Hypothalamus (tissue), 51 donors: ENCODE measurements at regions not wholly inside any gene's neighbourhood (a gene's known extent, or its start where the extent isn't known, plus 50 kb on each side); places are given as distances from the start of the nearest gene placed in this dataset.
"Not testable (repeated sequence)": the region's sequence is repeated elsewhere in the genome, so short reads cannot be mapped to it uniquely, and the experiment has no call there.

Source experiments
- DNase-seq, 51 donors: peaks; one replicate each; lab custom pipeline; 2025; lab: John Stamatoyannopoulos, UW

DNA sequence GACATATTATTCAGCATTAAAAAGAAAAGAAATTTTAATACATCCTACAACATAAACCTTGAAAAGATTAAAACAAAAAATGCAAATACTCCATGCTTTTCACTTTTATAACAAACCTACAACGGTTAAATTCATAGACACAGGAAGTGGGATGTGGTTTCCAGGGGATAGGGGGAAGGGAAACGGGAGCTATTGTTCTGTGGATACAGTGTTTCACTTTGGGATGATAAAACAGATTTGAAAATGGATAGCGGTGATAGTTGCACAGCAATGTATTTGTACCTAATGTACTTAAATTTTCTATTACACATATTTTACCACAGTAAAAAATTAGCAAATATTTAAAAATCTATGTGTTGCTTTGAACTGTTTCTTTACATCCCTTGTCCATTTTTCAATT lies 368.0 kb downstream of the CDY2B start:
- not testable (repeated sequence) for DNase-seq

DNA sequence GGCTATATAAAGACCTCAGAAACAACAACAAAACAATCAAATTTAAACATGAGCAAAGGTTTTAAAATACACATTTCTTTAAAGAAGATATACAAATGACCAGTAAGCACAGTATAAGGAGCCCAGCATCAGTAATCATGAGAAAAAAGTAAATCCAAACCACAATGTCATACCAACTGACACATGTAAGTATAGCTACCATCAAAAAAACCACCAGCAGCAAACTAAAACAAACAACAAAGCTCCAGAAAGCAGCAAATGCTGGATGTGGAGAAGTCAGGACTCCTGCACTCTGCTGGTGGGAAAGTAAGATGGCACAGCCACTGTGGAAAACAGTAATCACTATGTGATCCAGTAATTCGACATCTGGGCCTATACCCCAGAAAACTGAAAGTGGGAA lies 368.5 kb downstream of the CDY2B start:
- not testable (repeated sequence) for DNase-seq

DNA sequence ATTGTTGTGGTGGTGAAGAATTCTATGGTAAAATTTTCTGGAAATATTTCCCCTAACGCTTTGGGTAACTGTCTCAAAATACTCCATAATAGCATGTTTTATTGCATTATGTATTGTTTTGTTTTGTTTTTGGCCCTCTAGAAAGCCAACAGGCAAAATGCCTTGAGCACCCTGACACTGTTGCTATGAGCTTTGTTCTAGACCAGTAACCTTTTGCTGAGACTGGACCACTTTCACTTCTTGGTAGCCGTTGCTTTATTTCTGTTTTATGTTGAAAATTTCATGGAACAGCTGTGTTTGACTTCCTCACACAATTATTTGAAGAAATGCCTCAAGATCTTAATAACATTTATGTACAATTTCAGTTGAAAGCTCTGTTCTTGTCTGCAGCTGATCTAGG lies 374.2 kb downstream of the CDY2B start:
- not testable (repeated sequence) for DNase-seq

DNA sequence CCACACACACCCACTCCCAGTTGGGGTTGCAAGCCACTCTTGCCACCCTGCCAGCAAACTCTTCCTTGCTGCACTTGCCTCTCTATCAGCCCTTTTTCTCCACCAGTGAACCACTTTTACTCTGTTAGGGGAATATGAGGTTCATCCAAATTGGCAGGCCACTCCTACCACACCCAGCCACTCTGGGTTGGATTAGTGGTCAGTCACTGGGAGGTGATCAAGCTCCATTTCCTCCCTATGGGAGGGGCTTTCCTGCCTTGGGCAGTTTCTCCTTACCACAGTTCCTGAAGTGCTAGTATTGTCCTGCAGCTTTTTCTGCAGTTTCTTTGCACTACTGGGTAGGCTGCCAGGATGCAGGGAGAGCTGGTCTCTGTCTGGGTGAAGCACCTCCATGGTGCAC lies 395.3 kb downstream of the CDY2B start:
- not testable (repeated sequence) for DNase-seq

DNA sequence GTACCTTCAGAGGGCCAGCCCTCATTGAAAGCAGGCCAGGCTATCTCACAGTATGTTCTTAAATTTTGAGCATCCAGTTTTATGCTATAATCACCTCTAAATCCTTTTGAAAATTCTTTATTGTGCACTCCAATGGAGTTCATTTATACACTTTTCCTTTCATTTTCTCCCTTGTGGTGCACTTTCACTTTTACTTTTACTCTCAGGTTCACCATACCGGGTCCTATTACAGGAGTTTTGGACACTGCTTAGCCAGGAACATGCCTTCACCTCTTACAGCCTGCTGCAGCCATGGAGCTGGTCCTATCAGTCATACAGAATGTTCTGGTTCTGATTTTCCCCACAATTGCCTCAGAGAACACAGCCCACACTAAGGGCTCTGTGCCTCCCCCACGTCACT lies 395.9 kb downstream of the CDY2B start:
- not testable (repeated sequence) for DNase-seq

DNA sequence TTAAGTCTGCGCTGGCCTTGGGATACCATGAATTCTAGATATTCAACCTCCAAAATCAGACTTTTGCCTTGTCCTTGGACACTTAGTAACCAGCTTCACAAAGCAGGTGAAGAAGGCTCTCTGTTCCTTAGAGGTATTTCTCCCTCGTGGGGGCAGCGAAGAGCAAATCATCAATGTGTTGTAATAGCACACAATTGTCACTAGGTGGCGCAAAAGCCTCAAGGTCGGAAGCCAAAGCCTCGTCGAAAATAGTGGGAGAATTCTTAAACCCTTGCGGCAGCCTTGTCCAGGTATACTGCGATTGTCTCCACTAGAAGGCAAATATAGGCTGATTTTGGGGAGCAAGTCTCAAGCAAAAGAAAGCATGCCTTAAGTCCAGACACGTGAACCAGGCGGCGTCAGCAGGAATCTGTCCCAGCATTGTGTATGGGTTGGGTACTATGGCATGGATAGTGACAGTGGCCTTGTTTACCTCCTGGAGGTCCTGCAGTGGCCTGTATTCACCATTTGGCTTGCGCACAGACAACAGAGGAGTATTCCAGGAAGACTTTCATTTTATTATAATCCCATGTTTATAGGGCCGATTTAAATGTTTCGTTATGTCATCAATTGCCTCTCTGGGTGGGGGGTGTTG lies 398.5 kb downstream of the CDY2B start:
- DNase-seq: not testable (repeated sequence)

DNA sequence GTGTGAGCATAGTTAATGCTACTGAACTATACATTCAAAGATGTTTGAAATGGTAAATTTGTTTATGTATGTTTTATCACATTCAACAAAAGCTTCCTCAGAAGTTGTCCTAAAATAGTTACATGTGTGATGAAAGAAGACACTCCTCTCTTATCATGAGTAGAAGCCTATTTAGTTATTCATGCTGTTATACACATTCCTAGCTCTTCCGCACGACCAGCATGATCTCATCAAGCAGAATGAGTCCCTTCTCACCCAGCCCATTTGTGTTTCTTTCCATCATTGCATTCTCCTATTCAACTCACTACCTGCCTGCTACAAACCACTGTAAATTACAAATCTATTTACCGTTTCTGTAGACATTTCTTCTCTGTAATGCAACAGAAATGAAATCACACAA lies 408.0 kb downstream of the CDY2B start:
- not testable (repeated sequence) for DNase-seq

DNA sequence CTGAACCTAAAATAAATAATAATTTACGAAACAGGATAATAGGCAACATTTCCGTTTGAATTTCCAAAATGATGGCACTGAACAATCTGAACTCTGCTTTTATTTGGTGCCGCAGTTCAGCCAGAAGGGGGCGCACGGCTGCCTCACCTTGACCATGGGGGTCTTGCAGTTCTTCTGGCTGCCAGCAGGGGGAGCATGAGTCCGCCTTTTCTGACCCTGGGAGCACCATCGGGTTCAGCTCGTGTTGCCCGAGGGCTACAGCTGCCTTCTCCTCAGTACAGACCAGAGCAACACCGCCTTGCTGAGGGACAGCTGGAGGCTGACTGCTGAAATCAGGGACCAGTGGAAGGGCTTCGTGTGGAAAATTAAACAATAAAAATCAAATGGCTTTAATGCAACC lies 420.3 kb downstream of the CDY2B start:
- DNase-seq: not testable (repeated sequence)

DNA sequence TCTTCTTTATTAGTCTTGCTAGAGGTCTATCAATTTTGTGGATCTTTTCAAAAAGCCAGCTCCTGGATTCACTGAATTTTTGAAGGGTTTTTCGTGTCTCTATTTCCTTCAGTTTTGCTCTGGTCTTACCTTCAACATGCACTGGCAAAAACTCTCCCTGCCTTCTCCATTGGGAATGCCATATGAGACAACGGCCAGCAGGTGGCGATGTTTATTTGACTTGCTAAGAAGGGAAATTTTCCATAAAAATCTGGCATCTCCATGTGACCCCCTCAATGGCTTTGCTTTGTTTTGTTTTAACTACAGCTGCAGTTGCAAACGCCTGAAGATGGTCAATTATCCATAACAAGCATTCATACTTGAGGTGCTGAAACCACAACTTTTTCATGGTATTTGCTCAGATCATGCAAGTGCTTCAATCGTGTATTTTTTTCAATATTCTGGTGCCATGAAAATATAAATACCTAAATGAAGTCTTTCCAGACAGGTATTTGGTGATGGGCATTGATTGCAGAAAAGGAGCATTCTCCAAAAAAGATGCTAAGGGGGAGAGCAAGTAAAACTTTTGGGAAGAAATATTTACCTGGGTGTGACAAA lies 449.4 kb downstream of the CDY2B start:
- DNase-seq: peak in 7 of 51 donors; percentile 0

DNA sequence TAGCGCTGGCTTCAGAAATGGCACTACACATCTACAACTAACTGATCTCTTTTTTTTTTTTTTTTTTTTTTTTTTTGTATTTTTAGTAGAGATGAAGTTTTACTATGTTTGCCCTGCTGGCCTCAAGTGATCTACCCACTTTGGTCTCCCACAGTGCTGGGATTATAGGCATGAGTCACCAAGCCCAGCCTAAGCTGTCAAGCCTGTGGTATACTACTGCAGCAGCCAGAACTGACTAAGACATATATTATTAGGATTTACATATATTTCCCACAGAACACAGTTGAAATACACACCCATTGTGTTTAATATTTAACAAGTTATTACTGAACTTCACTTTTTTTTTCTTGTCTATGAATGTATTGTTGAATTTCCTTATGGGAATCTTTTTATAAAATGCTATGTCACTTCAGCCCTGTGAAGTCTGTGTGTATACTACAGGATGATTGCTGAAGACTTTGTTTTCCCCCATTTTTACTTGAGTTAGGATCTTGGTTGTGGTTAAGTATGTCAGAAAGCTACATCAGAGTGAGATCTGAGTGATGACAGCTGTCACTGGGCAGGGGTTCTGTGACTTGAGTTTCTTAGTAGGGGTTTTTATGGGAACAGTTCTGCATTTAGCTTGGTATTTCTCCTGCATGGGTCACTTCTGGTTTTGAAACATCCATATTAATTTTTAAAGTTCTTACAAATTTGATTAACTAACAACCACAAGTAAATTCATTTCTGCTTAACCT lies 481.5 kb downstream of the CDY2B start:
- DNase-seq: no peak

DNA sequence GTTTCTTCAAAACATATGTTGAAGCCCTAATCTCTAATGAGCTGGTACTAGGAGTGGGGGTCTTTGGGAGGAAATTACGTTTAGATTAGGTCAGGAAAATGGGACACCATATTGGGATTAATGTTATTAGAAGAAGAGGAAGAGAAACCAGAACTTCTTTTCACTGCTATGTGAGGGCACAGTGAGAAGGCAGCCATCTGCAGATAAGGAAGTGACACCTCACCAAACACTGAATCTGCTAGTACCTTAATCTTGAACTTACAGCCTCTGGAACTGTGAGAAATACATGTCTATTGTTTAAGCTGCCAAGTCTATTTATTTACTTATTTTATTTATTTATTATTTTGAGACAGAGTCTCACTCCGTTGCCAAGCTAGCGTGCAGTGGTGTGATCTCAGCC lies 482.4 kb downstream of the CDY2B start:
- DNase-seq: no peak

DNA sequence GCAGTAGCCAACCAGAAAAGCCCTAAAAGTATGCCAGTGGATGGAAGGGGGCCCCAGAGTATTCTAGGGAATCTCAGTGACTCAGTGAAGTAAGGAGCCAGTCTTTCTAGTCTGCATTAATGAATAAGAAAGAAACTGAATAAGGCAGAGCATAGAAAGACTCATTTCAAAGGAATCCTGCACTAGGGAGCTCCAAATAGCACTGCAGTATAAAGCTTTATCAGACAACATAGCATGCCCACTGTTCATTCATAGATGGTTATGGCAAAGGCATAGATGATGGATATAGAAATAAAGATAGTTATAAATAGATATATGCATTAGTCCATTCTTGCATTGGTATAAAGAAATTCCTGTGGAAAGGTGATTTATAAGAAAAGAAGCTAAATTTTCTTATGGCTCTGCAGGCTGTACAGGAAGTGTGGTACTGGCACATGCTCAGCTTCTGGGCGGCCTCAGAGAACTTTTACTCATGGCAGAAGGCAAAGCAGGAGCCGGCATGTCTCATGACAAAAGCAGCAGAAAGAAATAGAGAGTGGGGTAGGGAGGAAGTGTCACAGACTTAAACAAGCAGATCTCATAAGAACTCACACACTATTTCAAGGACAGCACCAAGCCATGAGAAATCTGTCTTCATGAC lies 498.5 kb downstream of the CDY2B start:
- no peak for DNase-seq

DNA sequence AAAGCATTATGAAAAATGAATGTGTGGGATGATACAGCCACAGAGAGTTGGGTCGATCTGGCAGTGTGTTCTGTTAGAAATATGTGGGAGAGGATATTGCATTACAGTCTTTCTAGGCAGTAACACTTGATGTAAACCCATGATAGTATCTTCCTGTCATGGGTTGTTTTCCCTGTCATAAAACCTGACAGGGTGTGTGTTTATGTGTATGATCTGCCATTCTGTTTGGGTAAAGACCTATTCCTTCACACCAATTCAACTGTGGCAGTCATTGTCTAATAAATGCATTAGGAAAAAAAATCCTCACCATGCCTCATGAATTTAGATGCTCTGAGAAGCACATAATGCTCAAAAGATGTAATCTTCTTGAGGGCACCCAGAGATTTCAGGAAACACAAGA lies 501.7 kb downstream of the CDY2B start:
- no peak for DNase-seq

DNA sequence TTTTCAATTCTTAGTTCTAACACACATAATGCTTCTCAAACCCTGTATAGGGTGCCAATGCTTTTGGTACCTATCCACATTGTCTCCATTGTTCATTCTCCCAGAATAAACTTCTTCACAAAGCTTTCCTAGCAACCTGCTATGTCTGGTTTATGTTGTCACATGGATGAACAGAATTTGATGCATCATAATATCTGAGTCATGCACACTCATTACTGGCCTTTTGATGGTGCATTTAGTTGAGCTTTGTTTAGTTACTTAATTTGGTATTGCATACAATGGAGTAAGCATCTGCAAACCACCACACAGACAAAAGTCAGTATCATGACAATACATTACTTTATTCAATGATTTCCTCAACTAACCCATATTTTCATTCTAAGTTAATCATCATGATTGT lies 511.6 kb downstream of the CDY2B start:
- DNase-seq: no peak

DNA sequence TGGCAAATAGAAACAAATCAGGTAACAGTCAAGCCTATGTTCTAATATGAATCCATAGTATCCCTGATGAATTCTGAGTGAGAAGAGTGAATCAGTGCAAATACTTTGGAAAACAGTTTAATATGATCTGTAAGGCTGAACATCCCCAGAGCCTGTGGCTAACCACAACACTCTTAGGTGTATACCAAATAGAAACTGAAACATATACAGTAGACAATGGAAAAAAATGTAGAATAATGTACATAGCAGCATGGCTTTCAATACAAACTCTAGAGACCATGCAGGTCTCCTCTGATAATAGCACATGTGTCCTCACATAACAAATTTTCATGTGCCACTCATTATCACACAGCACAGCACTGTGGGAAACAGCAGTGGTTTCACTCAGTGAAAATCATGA lies 513.6 kb downstream of the CDY2B start:
- no peak for DNase-seq

DNA sequence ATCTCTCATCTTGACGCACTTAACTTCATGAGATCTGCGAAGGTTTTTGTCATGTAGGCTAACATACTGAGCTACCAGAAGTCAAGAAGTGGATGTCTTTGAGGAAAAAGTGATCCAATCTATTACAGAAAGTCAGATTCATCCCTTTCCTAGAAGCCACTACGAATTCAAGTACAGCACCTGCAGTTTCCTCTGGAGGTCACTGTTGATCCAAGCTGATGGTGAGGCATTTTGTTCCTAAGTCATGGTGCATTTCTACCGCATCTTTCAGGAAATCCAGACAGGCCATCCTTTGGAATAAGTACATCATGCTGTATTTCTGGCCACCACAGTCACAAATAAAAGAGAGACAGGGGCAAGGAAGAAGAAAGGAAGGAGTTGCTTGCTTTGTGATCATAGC lies 541.0 kb downstream of the CDY2B start:
- no peak for DNase-seq

DNA sequence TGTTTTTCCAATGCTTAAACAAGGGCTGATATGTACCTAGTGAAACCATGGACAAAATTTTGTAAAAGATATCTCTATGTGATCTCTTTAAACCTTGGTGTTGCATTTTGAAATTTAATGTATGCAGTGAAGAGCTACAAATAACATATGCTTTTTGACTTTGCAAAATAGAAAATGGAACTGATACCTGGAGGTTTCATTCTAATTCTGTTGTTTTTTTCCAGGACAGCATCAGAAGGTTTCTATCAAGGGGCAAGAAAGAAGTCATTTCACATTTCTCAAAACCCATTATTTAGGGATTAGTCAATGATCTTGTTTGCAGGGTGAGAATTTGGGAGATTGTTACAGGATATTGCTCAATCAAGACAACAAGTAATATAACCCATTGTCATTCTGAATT lies 549.3 kb downstream of the CDY2B start:
- DNase-seq: no peak

DNA sequence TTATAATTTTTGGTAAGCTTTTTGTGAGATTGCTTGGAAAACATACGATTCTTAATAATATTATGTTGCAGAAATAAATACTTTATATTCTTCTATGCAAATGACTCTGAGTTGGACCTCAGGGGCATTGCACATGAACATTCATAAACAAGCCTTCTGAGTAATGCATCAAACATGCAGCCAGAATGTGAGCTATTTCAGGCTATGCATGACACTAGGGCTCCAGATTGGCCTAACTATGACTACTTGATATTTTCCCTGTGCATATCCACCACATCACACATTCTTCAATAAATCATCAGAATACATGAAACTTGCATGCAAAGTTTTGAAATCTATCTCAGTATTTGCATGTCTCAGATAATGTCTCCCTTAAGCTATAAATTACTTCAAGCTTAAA lies 560.1 kb downstream of the CDY2B start:
- DNase-seq: no peak

DNA sequence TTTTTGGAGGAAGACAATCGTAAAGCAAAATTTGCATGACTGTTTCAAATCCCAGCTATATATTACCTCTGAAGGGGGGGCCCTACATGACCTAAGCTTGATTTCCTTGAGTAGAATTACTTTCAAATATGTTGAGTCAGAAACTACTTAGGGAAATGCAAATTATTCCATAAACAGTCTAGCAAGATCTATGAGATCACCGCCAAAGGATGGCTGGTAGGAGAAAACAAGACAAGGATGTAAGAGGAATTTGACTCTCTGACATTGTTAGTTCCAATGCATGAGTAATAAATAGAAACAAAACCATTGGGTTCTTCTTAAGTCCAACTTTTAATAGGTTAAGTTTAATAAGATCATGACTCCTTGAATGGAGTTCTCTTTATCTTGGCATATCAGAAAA lies 561.4 kb downstream of the CDY2B start:
- no peak for DNase-seq

DNA sequence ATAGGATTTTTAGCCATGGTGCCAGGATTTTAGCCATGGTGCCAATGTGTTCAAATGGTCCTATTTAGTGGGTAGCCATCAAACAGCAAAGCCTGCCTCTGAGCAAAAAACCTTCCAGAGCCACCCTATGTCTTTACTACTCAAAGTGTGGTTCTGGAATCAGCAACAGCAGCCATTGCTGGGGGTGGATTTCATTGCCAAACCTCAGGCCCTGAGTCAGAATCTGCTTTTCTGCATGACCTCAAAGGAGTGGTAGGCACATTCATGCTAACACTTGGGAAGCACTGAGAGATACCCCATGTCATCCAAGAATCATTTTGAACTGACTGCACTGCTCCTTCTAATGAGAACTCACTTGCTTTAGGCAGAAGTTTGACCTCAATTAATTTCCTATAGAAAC lies 603.0 kb downstream of the CDY2B start:
- no peak for DNase-seq

DNA sequence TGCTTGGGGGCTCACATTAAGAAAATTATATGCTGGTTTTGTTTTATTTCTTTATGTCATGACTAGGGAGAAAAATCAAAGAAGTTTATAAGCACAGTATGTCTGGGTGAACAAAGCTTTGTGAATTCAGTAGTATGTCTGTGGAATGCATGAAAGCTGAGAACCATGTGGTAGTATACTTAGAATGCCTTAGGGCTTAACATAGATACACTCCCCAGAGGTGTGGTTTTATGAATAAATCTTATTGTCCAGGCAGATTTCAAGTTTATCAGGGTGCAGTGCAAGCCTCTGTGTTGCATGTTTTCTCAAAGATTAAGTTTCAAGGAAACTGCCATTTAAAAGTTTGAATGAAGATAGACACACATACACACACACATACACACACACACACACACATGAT lies 620.5 kb downstream of the CDY2B start:
- no peak for DNase-seq

DNA sequence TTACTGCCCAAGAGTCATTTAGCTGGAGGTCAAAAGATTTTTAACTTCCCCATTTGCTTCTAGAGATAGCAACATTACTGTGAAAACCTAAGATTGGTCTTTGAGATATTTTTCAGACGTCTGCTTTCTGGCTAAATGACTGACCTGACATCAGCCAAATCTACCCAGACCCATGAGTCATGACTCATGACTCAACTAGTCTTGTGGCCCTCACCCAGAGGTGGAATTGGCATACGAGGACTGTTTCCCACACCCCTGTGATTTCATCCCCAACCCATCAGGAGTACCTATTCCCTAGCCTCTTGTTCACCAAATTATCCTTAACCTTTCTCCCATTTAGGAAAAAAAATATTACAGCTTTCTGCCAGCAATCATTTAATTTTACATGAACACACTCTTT lies 641.6 kb downstream of the CDY2B start:
- DNase-seq: no peak
